NB4 (cell line): ENCODE measurements at regions not wholly inside any gene's neighbourhood (a gene's known extent, or its start where the extent isn't known, plus 50 kb on each side); places are given as distances from the start of the nearest gene placed in this dataset.

Experiments
- DNase-seq: peaks from one replicate; pipeline ENCODE4 v3.0.0; 2010; ENCODE audit warnings: low read depth
- H3K4me3 ChIP-seq: one replicate; pipeline ENCODE4 v1.5.1; 2011; ENCODE audit warnings: mild to moderate bottlenecking, low read depth, low read length, moderate library complexity
- MAX ChIP-seq: IDR thresholded peaks from 2 replicates; pipeline ENCODE4 v1.6.1; 2011; ENCODE audit warnings: low read depth, low read length
- MYC ChIP-seq: IDR thresholded peaks from 2 replicates; pipeline ENCODE4 v1.6.1; 2011; ENCODE audit warnings: low read depth, low read length
- POLR2A ChIP-seq: IDR thresholded peaks from 2 replicates; pipeline ENCODE4 v1.6.1; 2011; ENCODE audit warnings: mild to moderate bottlenecking; ENCODE audit not compliant: insufficient read length; ENCODE audit errors: extremely low read depth
- TF ChIP-seq, protein P1 (sequence below): IDR thresholded peaks from one replicate; pipeline ENCODE4 v1.5.1; 2012; ENCODE audit warnings: low read depth, low read length

GRCh38 chr3:182366746-182367145, 426.6 kb upstream of the ATP11B start:
- no peak overlapping the region for H3K4me3 ChIP-seq
- DNase-seq, result no peak
- TF ChIP-seq, protein P1, sequence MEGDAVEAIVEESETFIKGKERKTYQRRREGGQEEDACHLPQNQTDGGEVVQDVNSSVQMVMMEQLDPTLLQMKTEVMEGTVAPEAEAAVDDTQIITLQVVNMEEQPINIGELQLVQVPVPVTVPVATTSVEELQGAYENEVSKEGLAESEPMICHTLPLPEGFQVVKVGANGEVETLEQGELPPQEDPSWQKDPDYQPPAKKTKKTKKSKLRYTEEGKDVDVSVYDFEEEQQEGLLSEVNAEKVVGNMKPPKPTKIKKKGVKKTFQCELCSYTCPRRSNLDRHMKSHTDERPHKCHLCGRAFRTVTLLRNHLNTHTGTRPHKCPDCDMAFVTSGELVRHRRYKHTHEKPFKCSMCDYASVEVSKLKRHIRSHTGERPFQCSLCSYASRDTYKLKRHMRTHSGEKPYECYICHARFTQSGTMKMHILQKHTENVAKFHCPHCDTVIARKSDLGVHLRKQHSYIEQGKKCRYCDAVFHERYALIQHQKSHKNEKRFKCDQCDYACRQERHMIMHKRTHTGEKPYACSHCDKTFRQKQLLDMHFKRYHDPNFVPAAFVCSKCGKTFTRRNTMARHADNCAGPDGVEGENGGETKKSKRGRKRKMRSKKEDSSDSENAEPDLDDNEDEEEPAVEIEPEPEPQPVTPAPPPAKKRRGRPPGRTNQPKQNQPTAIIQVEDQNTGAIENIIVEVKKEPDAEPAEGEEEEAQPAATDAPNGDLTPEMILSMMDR, result no peak
- TF ChIP-seq MYC (no peak), MAX (no peak), POLR2A (no peak)

DNA sequence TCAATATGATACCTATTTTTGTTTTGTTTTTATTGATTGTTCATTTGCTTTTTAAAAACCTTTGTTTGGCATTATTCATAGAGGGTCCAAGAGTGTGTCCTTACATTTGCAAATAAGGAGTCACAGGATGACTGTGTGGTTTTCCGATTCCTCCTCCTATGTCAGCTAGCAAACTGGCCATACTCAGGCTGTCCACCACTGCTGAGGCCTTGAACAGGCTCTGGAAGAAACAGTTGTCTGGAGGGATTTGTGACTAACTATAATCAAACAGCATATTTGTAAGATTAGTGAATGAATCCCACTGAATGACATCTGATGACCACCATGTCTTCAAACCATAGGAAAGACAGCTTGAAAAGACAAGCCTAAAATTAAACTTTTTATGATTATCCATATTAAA, 423.4 kb upstream of the ATP11B start:
- no peak for DNase-seq
- TF ChIP-seq MAX, result no peak
- no peak for TF ChIP-seq MYC
- no peak for TF ChIP-seq POLR2A
- TF ChIP-seq, protein P1, result no peak

GRCh38 chr3:182370949-182371348, 422.4 kb upstream of the ATP11B start:
- TF ChIP-seq, protein P1, result no peak
- TF ChIP-seq MAX (no peak), POLR2A (no peak), MYC (no peak)
- no peak for DNase-seq

More for the DNA sequence above, 423.4 kb upstream of the ATP11B start:
- H3K4me3 ChIP-seq, result no peak overlapping the region

GRCh38 chr3:182375916-182376315, 417.4 kb upstream of the ATP11B start:
- H3K4me3 ChIP-seq, result no peak overlapping the region
- no peak for TF ChIP-seq MYC
- TF ChIP-seq, protein P1, result no peak
- no peak for DNase-seq

More at GRCh38 chr3:182370949-182371348, 422.4 kb upstream of the ATP11B start:
- H3K4me3 ChIP-seq, result no peak overlapping the region

DNA sequence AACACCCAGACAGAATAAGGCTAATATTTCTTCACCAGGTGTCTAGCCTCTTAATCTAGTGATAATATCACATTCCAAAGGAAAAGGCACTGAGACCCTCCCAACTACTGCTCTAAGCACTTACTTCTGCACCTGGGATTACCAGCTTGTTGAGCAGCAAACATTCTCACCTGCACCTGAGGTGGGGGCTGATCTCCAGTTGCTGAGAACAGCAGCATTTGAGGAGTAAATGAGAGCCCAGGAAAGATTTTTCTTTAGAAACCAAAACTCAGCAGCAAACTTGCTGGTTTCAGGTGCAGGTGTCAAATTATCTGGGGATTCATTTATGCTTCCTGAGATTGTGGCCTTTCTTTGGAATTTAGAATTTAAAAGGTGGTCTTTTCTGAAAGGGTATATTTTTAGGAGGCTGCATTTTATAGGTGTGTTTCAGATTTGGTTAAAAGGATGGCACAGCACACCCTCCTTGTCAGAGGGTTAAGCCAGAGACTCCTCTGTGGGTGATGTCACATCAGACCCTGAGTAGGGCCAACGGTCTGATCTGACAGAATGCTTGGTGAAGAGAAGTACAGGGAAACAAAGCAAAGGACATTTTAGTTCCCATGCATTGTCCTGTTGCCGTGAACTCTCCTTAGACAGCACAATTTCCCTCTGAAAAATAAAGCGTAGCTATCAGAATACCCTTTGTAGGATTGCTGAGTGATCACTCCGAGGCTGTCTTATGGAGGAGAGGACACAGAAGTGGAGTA, 411.0 kb upstream of the ATP11B start:
- no peak for TF ChIP-seq MYC
- TF ChIP-seq, protein P1, result no peak
- no peak for TF ChIP-seq POLR2A
- no peak for TF ChIP-seq MAX
- no peak for DNase-seq
- no peak overlapping the region for H3K4me3 ChIP-seq
